Rectal smooth muscle tissue (tissue), 1 donor: ENCODE measurements at regions not wholly inside any gene's neighbourhood (a gene's known extent, or its start where the extent isn't known, plus 50 kb on each side); places are given as distances from the start of the nearest gene placed in this dataset.

Source experiments
- H3K27ac ChIP-seq: one replicate; pipeline ENCODE4 v1.7.0; 2013; ENCODE audit warnings: low read depth, low read length, inconsistent platforms
- H3K27me3 ChIP-seq: one replicate; pipeline ENCODE4 v1.7.0; 2013; ENCODE audit warnings: low read length; ENCODE audit not compliant: control insufficient read depth, insufficient read depth
- H3K36me3 ChIP-seq: one replicate; pipeline ENCODE4 v1.7.0; 2013; ENCODE audit warnings: low read length; ENCODE audit not compliant: control insufficient read depth, insufficient read depth
- H3K4me1 ChIP-seq: one replicate; pipeline ENCODE4 v1.7.0; 2013; ENCODE audit warnings: low read length; ENCODE audit not compliant: control insufficient read depth, insufficient read depth
- H3K4me3 ChIP-seq: one replicate; pipeline ENCODE4 v1.7.0; 2013; ENCODE audit warnings: low read length
- H3K9ac ChIP-seq: one replicate; pipeline ENCODE4 v1.7.0; 2013; ENCODE audit warnings: low read length

DNA sequence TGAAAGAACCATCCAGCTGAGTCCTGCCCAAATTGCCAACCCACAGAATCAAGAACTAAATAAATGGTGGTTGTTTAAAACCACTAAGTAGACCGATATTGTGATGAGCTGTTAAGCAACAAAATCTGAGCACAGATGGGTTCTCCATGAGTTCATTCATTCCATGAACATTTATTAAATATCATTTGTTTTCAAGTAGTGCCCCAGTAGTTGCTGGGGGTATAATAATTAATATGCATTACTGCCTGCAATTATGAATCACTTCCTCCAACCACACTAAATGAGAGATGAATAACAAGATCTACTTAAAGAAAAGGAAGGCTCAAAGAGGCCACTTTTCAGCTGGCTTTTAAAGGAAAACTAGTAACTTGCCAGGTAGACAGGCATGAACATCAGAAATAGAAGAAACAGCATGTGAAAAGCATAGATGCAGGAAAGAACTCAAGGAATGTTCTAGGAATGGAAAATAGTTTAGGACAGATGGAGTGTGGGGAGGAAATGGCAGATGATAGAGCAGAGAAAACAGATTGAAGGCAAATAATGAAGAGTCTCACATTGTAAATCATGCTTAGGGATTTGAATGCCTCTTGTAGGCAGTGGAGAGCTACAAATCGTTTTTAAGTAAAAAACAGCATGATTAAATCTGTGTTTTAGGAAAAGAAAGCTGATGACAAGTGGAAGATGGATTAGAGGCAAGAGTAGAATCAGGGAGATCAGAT lies 641.7 kb upstream of the DIPK2B start:
- Histone ChIP-seq H3K36me3 (no peaks in the 10 kb centered on the region), H3K4me1 (no peaks in the 10 kb centered on the region), H3K9ac (no peak overlapping the region), H3K4me3 (no peak overlapping the region), H3K27ac (no peak overlapping the region), H3K27me3 (no peaks in the 10 kb centered on the region)

DNA sequence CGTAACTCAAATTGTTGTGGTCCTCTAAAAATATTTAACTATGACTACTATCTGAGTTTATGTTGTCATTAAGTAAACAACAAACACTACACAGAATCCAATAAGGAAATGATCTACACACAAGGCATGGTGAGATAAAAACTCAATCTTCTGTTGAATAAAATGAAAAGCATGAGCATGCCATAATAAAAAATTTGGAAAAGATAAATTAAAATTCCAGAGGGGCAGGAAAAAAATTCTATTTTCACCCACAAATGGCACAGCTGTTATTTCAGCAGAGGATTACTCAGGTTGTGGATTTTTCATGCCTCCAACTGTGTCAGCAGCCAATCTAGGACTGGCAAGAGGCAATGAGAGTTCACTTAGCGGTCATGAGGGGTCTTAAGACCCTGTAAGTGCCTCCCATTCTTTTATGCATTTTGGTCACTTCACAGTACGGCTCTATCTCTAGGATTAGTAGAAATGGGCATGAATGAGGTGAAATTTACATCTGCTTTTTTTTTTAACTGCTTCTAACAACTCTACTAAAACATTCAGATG lies 639.8 kb upstream of the DIPK2B start:
- Histone ChIP-seq H3K4me1 (no peaks in the 10 kb centered on the region), H3K36me3 (no peaks in the 10 kb centered on the region), H3K27me3 (no peaks in the 10 kb centered on the region), H3K9ac (no peak overlapping the region), H3K27ac (no peak overlapping the region), H3K4me3 (no peak overlapping the region)

DNA sequence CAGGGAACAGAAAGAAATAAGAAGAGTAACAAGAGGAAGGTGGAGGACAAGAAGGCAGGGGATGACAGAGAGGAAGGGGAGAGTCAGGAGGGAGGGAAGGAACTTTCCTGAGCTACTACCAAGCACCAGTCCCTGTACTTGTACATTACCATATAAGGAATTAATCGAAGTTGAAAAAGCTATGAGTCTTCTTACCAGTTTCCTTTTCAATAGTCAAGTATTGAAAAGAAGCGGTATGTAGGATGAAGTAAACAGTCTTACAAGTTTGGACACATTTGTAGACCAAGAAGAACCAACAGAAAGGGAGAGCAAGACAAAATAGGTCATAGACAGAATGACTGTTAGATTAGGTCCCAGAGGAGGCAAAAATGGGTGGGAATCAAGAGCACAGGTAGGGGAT lies 629.7 kb upstream of the DIPK2B start:
- Histone ChIP-seq H3K27me3 (no peaks in the 10 kb centered on the region), H3K9ac (no peak overlapping the region), H3K4me1 (no peaks in the 10 kb centered on the region), H3K4me3 (no peak overlapping the region), H3K27ac (no peak overlapping the region), H3K36me3 (no peaks in the 10 kb centered on the region)

DNA sequence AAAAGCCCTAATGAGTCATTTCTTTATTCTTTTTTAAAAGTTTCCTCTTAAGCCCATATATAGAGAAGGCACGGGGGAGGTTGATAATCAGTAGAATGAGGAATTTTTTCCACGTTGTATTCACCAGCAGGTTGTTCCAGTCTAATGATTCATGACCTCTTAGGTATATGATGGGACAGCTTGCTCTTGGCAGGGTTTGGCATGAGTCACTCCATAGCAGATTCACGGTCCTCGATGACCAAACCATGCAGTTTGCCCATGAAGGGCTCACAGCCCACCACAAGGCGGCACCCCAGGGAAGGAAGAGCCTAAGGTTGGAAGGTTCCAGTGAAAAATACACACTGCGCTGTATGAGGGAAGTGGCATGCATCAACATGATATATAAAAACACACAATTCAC lies 623.8 kb upstream of the DIPK2B start:
- no peak overlapping the region for H3K4me3 ChIP-seq
- no peaks in the 10 kb centered on the region for H3K36me3 ChIP-seq
- no peak overlapping the region for H3K9ac ChIP-seq
- H3K27ac ChIP-seq: no peak overlapping the region
- H3K4me1 ChIP-seq: no peaks in the 10 kb centered on the region
- H3K27me3 ChIP-seq: no peaks in the 10 kb centered on the region

DNA sequence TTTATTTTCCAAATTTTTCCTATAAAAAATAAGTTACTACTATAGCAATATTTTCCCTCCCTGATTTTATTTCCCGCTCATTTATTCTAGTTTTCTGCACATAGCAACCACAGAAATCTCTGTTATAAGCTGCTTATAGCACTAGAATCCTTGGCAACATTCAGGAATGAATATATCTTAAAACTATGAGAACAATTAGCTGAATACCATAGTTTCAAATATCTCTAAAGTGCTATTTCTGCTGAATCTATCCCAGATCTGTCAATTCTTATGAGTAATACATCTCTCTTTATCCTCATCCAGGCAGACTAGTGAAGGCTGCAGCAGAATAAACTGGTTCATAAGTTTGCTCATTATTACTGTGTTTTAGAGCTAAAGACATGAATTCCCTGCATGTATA lies 622.9 kb upstream of the DIPK2B start:
- Histone ChIP-seq H3K27me3 (no peaks in the 10 kb centered on the region), H3K36me3 (no peaks in the 10 kb centered on the region), H3K4me3 (no peak overlapping the region), H3K4me1 (no peaks in the 10 kb centered on the region), H3K27ac (no peak overlapping the region), H3K9ac (no peak overlapping the region)

DNA sequence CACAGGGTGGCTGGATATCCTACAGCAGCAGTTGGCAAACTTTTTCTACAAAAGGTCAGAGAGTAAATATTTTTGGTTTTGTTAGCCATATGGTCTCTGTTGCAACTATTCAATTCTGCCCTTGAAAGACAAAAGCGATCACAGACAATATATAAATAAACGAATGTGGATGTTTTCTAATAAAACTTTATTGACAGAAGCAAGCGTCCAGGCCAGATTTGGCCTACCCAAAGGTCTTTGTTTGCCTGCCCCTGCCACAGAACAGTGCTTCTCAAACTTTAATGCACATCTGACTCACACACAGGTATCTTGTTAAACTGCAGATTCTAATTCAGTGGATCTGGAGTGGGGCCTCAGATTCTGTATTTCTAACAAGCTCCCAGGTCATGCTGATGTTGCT lies 621.4 kb upstream of the DIPK2B start:
- no peak overlapping the region for H3K27ac ChIP-seq
- H3K4me1 ChIP-seq: no peaks in the 10 kb centered on the region

DNA sequence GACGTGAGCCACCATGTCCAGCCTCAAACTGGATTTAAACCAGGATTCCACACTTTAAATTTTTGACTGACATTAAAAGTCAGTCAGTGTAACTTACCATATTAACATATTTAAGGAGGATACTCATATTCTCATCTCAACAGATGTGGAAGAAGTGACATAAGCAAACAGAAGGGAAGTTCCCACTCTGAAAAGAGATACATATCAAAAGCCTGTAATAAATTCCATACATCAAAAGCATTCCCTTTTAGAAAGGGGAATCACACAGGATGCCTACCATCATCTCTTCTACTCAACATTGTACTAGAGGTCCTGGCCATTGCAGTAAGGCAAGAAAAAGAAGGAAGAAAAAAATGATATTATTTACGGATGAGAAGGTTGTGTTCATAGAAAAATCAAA lies 618.2 kb upstream of the DIPK2B start:
- Histone ChIP-seq H3K27me3 (no peaks in the 10 kb centered on the region), H3K36me3 (no peaks in the 10 kb centered on the region), H3K27ac (no peak overlapping the region), H3K9ac (no peak overlapping the region), H3K4me1 (no peaks in the 10 kb centered on the region), H3K4me3 (no peak overlapping the region)

More for the DNA sequence above, 621.4 kb upstream of the DIPK2B start:
- Histone ChIP-seq H3K27me3 (no peaks in the 10 kb centered on the region), H3K9ac (no peak overlapping the region), H3K36me3 (no peaks in the 10 kb centered on the region), H3K4me3 (no peak overlapping the region)

DNA sequence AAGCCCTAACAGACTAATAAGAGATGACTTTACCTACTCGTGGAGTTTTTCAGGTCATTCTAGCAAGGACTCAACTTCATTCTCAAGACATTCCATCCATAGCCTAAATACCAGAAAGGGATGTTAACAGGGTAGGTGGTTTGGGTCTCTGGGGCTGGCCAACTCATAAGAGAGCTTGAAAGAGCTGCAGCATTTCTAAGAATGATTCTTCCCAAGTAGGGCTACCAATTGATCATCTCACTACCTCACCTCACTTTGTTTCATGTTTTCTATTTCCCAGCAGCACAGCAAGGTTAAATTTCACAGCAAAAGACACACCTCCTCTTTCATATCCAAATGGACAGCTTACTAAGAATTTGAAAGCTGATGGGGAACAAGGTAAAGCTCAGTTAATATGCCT lies 614.8 kb upstream of the DIPK2B start:
- no peaks in the 10 kb centered on the region for H3K36me3 ChIP-seq
- H3K27ac ChIP-seq: no peak overlapping the region
- H3K9ac ChIP-seq: no peak overlapping the region
- no peak overlapping the region for H3K4me3 ChIP-seq
- H3K4me1 ChIP-seq: no peaks in the 10 kb centered on the region
- no peaks in the 10 kb centered on the region for H3K27me3 ChIP-seq

DNA sequence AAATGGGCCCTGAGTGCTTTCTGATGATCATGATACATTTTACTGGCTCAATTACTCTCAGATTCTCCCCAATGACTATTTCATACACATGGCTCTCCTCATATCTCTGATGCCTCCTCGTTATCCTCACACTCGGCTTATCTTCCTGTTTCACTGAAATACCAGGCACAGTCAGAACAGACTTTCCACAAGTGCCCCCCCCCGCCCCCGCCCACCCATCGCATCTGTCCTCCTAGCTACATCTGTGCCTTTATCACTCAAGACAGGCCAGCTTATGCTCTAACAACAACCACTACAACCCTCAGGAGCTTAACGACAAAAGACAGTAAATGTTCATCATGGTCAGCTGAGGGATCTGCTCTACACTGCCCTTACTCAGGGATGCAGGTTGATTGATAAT lies 610.6 kb upstream of the DIPK2B start:
- Histone ChIP-seq H3K27me3 (no peaks in the 10 kb centered on the region), H3K27ac (no peak overlapping the region), H3K4me1 (peaks cover 1% of the 10 kb centered on the region), H3K4me3 (no peak overlapping the region), H3K36me3 (no peaks in the 10 kb centered on the region), H3K9ac (no peak overlapping the region)

DNA sequence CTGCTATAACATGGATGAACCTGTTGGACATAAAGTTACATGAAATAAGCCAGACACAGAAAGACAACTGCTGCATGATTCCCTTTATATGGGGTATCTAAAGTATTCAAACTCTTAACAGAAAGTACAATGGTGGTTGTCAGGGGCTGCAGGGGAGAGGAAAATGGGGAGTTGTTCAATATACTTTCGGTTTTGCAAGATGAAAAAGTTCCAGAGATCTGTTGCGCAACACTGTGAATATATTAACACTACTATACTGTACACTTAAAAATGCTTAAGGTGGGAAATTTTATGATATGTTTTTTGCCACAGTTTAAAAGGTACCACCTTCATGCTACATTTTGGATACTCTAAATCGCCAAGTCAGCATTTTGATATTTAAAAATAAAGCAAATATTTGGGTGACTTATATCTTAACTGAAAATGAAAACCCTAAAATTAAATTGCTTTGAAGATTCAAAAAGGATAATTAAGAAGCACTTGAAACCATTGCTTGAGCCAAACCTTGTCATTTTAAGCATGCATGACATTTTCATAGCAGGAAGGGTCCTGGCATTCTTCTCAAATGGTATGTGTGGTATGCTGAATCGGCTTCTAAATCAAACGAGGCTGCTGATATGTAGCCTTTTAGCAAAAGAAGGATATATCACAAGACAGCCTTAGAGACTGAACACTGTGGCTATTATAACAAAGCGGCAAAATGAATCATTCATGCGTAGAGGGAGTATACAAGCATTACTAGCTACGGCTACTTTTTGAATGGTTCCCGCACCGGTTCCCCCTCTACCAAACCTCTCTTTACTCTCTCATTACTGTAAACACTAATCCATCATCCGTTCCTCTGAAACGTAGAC lies 607.1 kb upstream of the DIPK2B start:
- Histone ChIP-seq H3K9ac (no peak overlapping the region), H3K36me3 (no peaks in the 10 kb centered on the region), H3K4me1 (peaks cover 2% of the 10 kb centered on the region), H3K4me3 (no peak overlapping the region), H3K27me3 (no peaks in the 10 kb centered on the region), H3K27ac (no peak overlapping the region)

DNA sequence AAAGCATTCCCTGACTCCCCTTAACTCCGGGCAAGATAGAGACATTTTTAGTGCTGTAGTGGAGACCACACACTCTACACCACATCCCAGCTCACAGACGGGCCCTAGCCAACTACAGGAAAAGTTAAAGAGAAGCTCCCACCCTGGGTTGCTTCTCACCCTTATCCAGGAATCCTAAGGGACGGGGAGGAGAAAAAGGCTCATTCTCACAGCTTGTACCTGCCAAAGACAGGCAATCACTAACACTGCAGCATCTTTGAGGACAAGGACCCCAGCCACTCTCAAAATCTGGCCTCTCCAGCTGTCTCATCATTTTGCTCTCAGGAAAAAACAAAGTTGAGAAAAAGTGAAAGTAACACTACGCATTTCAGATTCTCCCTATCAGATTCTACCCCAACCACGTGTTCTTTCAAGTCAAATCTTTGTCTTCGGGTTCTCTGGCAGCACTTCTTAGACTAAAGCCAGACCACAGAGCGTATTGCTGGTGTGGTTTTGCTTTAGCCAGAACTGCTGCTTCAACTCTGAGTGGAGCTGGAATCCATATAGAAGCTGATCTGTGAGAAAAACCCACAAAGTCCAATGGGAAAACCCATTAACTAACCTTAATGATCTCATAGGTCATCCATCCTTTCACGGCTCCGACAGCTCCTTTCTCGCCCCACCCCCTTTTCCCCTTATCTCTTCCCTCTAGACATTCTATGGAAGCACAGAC lies 605.9 kb upstream of the DIPK2B start:
- no peaks in the 10 kb centered on the region for H3K27me3 ChIP-seq
- peak overlapping the region; percentile 10 for H3K27ac ChIP-seq
- no peak overlapping the region for H3K9ac ChIP-seq

DNA sequence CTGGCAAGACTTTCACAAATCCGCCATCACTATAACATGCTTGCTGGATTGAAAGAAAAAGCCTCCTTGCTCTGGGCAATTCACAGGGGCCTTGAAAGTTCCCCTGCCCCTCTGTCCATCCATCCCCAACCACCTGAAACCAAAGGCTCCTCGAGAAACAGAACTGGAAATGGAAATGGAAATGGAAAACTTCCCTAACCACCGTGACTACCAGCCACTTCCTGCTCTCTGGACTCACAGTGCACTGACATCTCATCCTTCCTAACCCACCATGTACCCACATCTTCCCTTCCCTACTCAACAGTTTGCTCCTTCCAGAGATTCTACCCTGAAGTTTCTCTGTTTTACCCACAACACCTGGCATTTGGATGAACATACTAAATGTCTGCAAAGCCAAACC lies 603.6 kb upstream of the DIPK2B start:
- Histone ChIP-seq H3K27ac (no peak overlapping the region), H3K36me3 (no peaks in the 10 kb centered on the region), H3K9ac (no peak overlapping the region), H3K4me3 (no peak overlapping the region), H3K27me3 (no peaks in the 10 kb centered on the region), H3K4me1 (peaks cover 2% of the 10 kb centered on the region)

More for the DNA sequence above, 605.9 kb upstream of the DIPK2B start:
- Histone ChIP-seq H3K4me1 (peaks cover 2% of the 10 kb centered on the region), H3K4me3 (no peak overlapping the region), H3K36me3 (no peaks in the 10 kb centered on the region)
